ENCODE measurements at regions not wholly inside any gene's neighbourhood (a gene's known extent, or its start where the extent isn't known, plus 50 kb on each side); places are given as distances from the start of the nearest gene placed in this dataset.
A peak's percentile ranks its signal among the peaks of the same experiment; 100 is the strongest.

- no peak for DNase-seq
- WGBS = 45% methylated on average over 1 of the region's 3 CpGs
- H3K27ac ChIP-seq (ENCODE audit: low read length, poor library complexity, severe bottlenecking) = no peak overlapping the region
Observed at GRCh38 chr2:204199357-204199756, 262.8 kb downstream of the ICOS start.

GRCh38 chr2:204201507-204201906, 264.9 kb downstream of the ICOS start:
- 86% methylated on average over 2 of the region's 2 CpGs for WGBS
- H2AFZ ChIP-seq (ENCODE audit: low read depth, low read length) = no peak overlapping the region
- H2BK120ac ChIP-seq (ENCODE audit: low read depth, low read length) = no peak overlapping the region
- DNase-seq = no peak
- H3K18ac ChIP-seq (ENCODE audit: low read depth in 1 of 2, low read length in 2 of 2) = no peak overlapping the region
- H3K14ac ChIP-seq (ENCODE audit: low read length in 2 of 2) = no peak overlapping the region
- peaks cover 9 to 12% of the 10 kb centered on the region in 2 experiments for H3K27me3 ChIP-seq (ENCODE audit: control insufficient read depth in 1 of 2, insufficient read depth in 1 of 2, low read length in 2 of 2)
- H3K4ac ChIP-seq (ENCODE audit: low read depth in 1 of 2, low read length in 2 of 2) = no peak overlapping the region
- H4K8ac ChIP-seq (ENCODE audit: low read length) = no peak overlapping the region
- H3K9me3 ChIP-seq (ENCODE audit: control insufficient read depth, low read length) = no peaks in the 10 kb centered on the region
- H2AK5ac ChIP-seq (ENCODE audit: low read length, severe bottlenecking) = no peak overlapping the region
- no peak overlapping the region for H2BK12ac ChIP-seq (ENCODE audit: low read length in 2 of 2)
- H3K36me3 ChIP-seq (ENCODE audit: control insufficient read depth in 1 of 2, insufficient read depth in 2 of 2, low read depth in 1 of 2, low read length in 2 of 2) = no peaks in the 10 kb centered on the region
- no peak overlapping the region for H3K4me2 ChIP-seq (ENCODE audit: low read length, poor library complexity, severe bottlenecking)
- no peak overlapping the region for H2BK15ac ChIP-seq (ENCODE audit: low read depth, poor library complexity, severe bottlenecking)
- no peak overlapping the region for H3K4me3 ChIP-seq (ENCODE audit: insufficient read depth in 1 of 2, low read depth in 1 of 2, low read length in 2 of 2)
- no peak overlapping the region for H2BK5ac ChIP-seq (ENCODE audit: low read depth, low read length, poor library complexity, severe bottlenecking)
- H3K27ac ChIP-seq (ENCODE audit: low read length, poor library complexity, severe bottlenecking) = no peak overlapping the region
- no peak overlapping the region for H3K9ac ChIP-seq (ENCODE audit: low read length)
- H3K23ac ChIP-seq (ENCODE audit: low read length in 2 of 2) = no peak overlapping the region
- H3K4me1 ChIP-seq (ENCODE audit: control insufficient read depth, insufficient read depth, low read depth, low read length) = no peaks in the 10 kb centered on the region
- no peak overlapping the region for H4K91ac ChIP-seq (ENCODE audit: low read length)
- no peaks in the 10 kb centered on the region for H3K79me1 ChIP-seq (replicated peaks; ENCODE audit: low read length, poor library complexity, severe bottlenecking)

More at GRCh38 chr2:204199357-204199756, 262.8 kb downstream of the ICOS start:
- Histone ChIP-seq H2BK12ac (ENCODE audit: low read length in 2 of 2) (no peak overlapping the region), H2BK120ac (ENCODE audit: low read depth, low read length) (no peak overlapping the region), H2BK5ac (ENCODE audit: low read depth, low read length, poor library complexity, severe bottlenecking) (no peak overlapping the region), H3K4ac (ENCODE audit: low read depth in 1 of 2, low read length in 2 of 2) (no peak overlapping the region), H4K8ac (ENCODE audit: low read length) (no peak overlapping the region), H3K4me3 (ENCODE audit: insufficient read depth in 1 of 2, low read depth in 1 of 2, low read length in 2 of 2) (no peak overlapping the region), H3K4me2 (ENCODE audit: low read length, poor library complexity, severe bottlenecking) (no peak overlapping the region), H3K23ac (ENCODE audit: low read length in 2 of 2) (no peak overlapping the region), H3K14ac (ENCODE audit: low read length in 2 of 2) (no peak overlapping the region), H3K79me1 (replicated peaks; ENCODE audit: low read length, poor library complexity, severe bottlenecking) (no peaks in the 10 kb centered on the region), H3K4me1 (ENCODE audit: control insufficient read depth, insufficient read depth, low read depth, low read length) (no peaks in the 10 kb centered on the region), H3K9me3 (ENCODE audit: control insufficient read depth, low read length) (no peaks in the 10 kb centered on the region), H2AFZ (ENCODE audit: low read depth, low read length) (no peak overlapping the region), H3K9ac (ENCODE audit: low read length) (no peak overlapping the region), H3K36me3 (ENCODE audit: control insufficient read depth in 1 of 2, insufficient read depth in 2 of 2, low read depth in 1 of 2, low read length in 2 of 2) (no peaks in the 10 kb centered on the region), H2AK5ac (ENCODE audit: low read length, severe bottlenecking) (no peak overlapping the region), H2BK15ac (ENCODE audit: low read depth, poor library complexity, severe bottlenecking) (no peak overlapping the region), H3K27me3 (ENCODE audit: control insufficient read depth in 1 of 2, insufficient read depth in 1 of 2, low read length in 2 of 2) (peaks cover 6 to 9% of the 10 kb centered on the region in 2 experiments), H3K18ac (ENCODE audit: low read depth in 1 of 2, low read length in 2 of 2) (no peak overlapping the region), H4K91ac (ENCODE audit: low read length) (no peak overlapping the region)

GRCh38 chr2:204202253-204202652, 265.7 kb downstream of the ICOS start:
- Histone ChIP-seq H3K27ac (ENCODE audit: low read length, poor library complexity, severe bottlenecking) (no peak overlapping the region), H3K4me1 (ENCODE audit: control insufficient read depth, insufficient read depth, low read depth, low read length) (no peaks in the 10 kb centered on the region), H3K4me2 (ENCODE audit: low read length, poor library complexity, severe bottlenecking) (no peak overlapping the region), H3K27me3 (ENCODE audit: control insufficient read depth in 1 of 2, insufficient read depth in 1 of 2, low read length in 2 of 2) (peaks cover 9 to 12% of the 10 kb centered on the region in 2 experiments), H3K9me3 (ENCODE audit: control insufficient read depth, low read length) (no peaks in the 10 kb centered on the region), H3K9ac (ENCODE audit: low read length) (no peak overlapping the region), H2BK15ac (ENCODE audit: low read depth, poor library complexity, severe bottlenecking) (no peak overlapping the region), H2AFZ (ENCODE audit: low read depth, low read length) (no peak overlapping the region), H2AK5ac (ENCODE audit: low read length, severe bottlenecking) (no peak overlapping the region), H3K14ac (ENCODE audit: low read length in 2 of 2) (no peak overlapping the region), H3K4ac (ENCODE audit: low read depth in 1 of 2, low read length in 2 of 2) (no peak overlapping the region), H3K4me3 (ENCODE audit: insufficient read depth in 1 of 2, low read depth in 1 of 2, low read length in 2 of 2) (no peak overlapping the region), H2BK5ac (ENCODE audit: low read depth, low read length, poor library complexity, severe bottlenecking) (no peak overlapping the region), H4K91ac (ENCODE audit: low read length) (no peak overlapping the region), H3K36me3 (ENCODE audit: control insufficient read depth in 1 of 2, insufficient read depth in 2 of 2, low read depth in 1 of 2, low read length in 2 of 2) (no peaks in the 10 kb centered on the region), H2BK120ac (ENCODE audit: low read depth, low read length) (no peak overlapping the region), H3K79me1 (replicated peaks; ENCODE audit: low read length, poor library complexity, severe bottlenecking) (no peaks in the 10 kb centered on the region), H2BK12ac (ENCODE audit: low read length in 2 of 2) (no peak overlapping the region), H3K23ac (ENCODE audit: low read length in 2 of 2) (no peak overlapping the region), H4K8ac (ENCODE audit: low read length) (no peak overlapping the region), H3K18ac (ENCODE audit: low read depth in 1 of 2, low read length in 2 of 2) (no peak overlapping the region)
- DNase-seq = no peak
- WGBS = 78% methylated on average over 1 of the region's 1 CpG

GRCh38 chr2:204203704-204204103, 267.1 kb downstream of the ICOS start:
- Histone ChIP-seq H3K4me2 (ENCODE audit: low read length, poor library complexity, severe bottlenecking) (no peak overlapping the region), H3K23ac (ENCODE audit: low read length in 2 of 2) (peak overlapping the region in 1 of 2 experiments; percentile 59), H2BK120ac (ENCODE audit: low read depth, low read length) (no peak overlapping the region), H2BK5ac (ENCODE audit: low read depth, low read length, poor library complexity, severe bottlenecking) (no peak overlapping the region), H2AK5ac (ENCODE audit: low read length, severe bottlenecking) (no peak overlapping the region), H3K4me3 (ENCODE audit: insufficient read depth in 1 of 2, low read depth in 1 of 2, low read length in 2 of 2) (no peak overlapping the region), H2BK12ac (ENCODE audit: low read length in 2 of 2) (no peak overlapping the region), H3K27ac (ENCODE audit: low read length, poor library complexity, severe bottlenecking) (no peak overlapping the region), H2AFZ (ENCODE audit: low read depth, low read length) (no peak overlapping the region), H3K4ac (ENCODE audit: low read depth in 1 of 2, low read length in 2 of 2) (no peak overlapping the region), H3K18ac (ENCODE audit: low read depth in 1 of 2, low read length in 2 of 2) (no peak overlapping the region), H3K27me3 (ENCODE audit: control insufficient read depth in 1 of 2, insufficient read depth in 1 of 2, low read length in 2 of 2) (peaks cover 12 to 14% of the 10 kb centered on the region in 2 experiments), H4K91ac (ENCODE audit: low read length) (no peak overlapping the region), H3K14ac (ENCODE audit: low read length in 2 of 2) (no peak overlapping the region), H4K8ac (ENCODE audit: low read length) (no peak overlapping the region), H2BK15ac (ENCODE audit: low read depth, poor library complexity, severe bottlenecking) (no peak overlapping the region), H3K9ac (ENCODE audit: low read length) (no peak overlapping the region), H3K79me1 (replicated peaks; ENCODE audit: low read length, poor library complexity, severe bottlenecking) (no peaks in the 10 kb centered on the region), H3K4me1 (ENCODE audit: control insufficient read depth, insufficient read depth, low read depth, low read length) (no peaks in the 10 kb centered on the region), H3K36me3 (ENCODE audit: control insufficient read depth in 1 of 2, insufficient read depth in 2 of 2, low read depth in 1 of 2, low read length in 2 of 2) (no peaks in the 10 kb centered on the region), H3K9me3 (ENCODE audit: control insufficient read depth, low read length) (no peaks in the 10 kb centered on the region)
- no peak for DNase-seq
- 86% methylated on average over 4 of the region's 4 CpGs for WGBS

Measured in mesenchymal stem cell (in vitro differentiated cells and primary cell).